ACC112 (cell line): ENCODE measurements at regions not wholly inside any gene's neighbourhood (a gene's known extent, or its start where the extent isn't known, plus 50 kb on each side); places are given as distances from the start of the nearest gene placed in this dataset.
"Not testable (repeated sequence)": the region's sequence is repeated elsewhere in the genome, so short reads cannot be mapped to it uniquely, and the experiment has no call there.

Experiments
- H2AFZ ChIP-seq: fragments of 200-600 bp; sonication (generic); one replicate; pipeline ENCODE4 v1.6.0; 2017; ENCODE audit warnings: antibody characterized with exemption, low read length; ENCODE audit not compliant: unreplicated experiment
- H3K27ac ChIP-seq: fragments of 200-600 bp; sonication (generic); 2 replicates; pipeline ENCODE4 v1.5.1; 2014; ENCODE audit warnings: low read depth, mild to moderate bottlenecking, antibody characterized with exemption, low read length, moderate library complexity
- H3K27me3 ChIP-seq: fragments of 200-600 bp; sonication (generic); 2 replicates; pipeline ENCODE4 v1.6.1; 2014; ENCODE audit warnings: mild to moderate bottlenecking, antibody characterized with exemption, low read length, moderate library complexity, mixed read lengths; ENCODE audit not compliant: insufficient read depth
- H3K36me3 ChIP-seq: fragments of 200-600 bp; sonication (generic); 2 replicates; pipeline ENCODE4 v1.6.1; 2016; ENCODE audit warnings: mild to moderate bottlenecking, antibody characterized with exemption, low read length, moderate library complexity, mixed read lengths; ENCODE audit not compliant: insufficient read depth
- H3K4me1 ChIP-seq: fragments of 200-600 bp; sonication (generic); one replicate; pipeline ENCODE4 v1.6.1; 2016; ENCODE audit warnings: low read length, mixed read lengths; ENCODE audit not compliant: insufficient read depth, unreplicated experiment, control insufficient read depth
- H3K4me3 ChIP-seq: fragments of 200-600 bp; sonication (generic); 2 replicates; pipeline ENCODE4 v1.5.1; 2014; ENCODE audit warnings: mild to moderate bottlenecking, low read depth, low read length
- H3K79me2 ChIP-seq: fragments of 200-600 bp; sonication (generic); one replicate; pipeline ENCODE4 v1.6.0; 2016; ENCODE audit warnings: low read length; ENCODE audit not compliant: control insufficient read depth, unreplicated experiment, insufficient read depth

DNA sequence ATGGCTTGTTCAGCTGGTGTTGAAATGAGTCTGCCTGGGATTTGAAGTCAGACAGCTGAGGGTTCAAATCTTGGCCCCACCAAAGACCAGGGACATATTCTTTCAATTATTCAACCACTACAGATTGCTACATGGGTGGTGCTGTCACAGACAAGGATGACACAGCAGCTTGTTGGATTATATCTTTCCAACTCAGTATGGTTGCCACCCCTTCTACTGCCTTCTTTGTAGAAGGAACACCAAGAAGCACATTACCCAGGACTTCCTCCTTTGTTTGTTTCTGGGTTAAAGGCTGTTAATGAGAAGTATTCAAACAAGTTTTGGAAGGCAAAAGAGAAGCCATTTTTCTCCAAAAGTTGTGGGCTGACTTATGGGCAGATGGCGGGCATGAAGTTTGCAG, 78.6 kb downstream of the COPRS start:
- Histone ChIP-seq H3K27me3 (no peaks in the 10 kb centered on the region), H2AFZ (no peak overlapping the region), H3K27ac (no peak overlapping the region), H3K4me3 (no peak overlapping the region), H3K79me2 (no peaks in the 10 kb centered on the region), H3K4me1 (no peaks in the 10 kb centered on the region), H3K36me3 (no peaks in the 10 kb centered on the region)

DNA sequence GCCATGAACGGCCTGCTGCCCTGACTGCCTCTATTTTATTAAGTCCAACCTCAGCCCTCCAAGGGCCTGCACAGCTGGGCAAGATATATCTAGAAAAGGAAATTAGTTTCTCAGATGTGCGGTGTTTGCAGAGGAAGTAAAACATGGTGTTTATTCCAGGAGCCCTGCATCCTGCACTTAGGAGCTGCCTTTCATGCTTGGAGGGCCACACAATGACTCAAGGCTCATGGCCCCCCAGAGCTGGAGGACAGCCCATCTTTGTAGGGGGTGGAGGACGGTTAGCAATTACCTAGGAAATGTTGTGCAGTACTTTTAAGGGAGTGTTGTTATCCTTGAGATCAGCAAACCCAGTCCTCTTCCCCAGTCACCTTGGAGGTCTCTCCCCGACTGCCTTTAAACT, 80.5 kb downstream of the COPRS start:
- Histone ChIP-seq H3K27ac (no peak overlapping the region), H3K79me2 (no peaks in the 10 kb centered on the region), H3K4me3 (no peak overlapping the region), H3K36me3 (no peaks in the 10 kb centered on the region), H3K4me1 (no peaks in the 10 kb centered on the region), H3K27me3 (no peaks in the 10 kb centered on the region), H2AFZ (no peak overlapping the region)

DNA sequence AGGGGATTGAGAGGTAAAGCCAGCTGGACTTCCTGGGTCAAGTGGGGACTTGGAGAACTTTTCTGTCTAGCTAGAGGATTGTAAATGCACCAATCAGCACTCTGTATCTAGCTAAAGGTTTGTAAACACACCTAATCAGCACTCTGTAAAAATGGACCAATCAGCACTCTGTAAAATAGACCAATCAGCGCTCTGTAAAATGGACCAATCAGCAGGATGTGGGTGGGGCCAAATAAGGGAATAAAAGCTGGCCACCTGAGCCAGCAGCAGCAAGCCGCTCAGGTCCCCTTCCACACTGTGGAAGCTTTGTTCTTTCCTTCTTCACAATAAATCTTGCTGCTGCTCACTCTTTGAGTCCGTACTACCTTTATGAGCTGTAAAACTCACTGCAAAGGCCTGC, 87.7 kb downstream of the COPRS start:
- not testable (repeated sequence) for H3K27ac ChIP-seq, H3K79me2 ChIP-seq, H3K27me3 ChIP-seq, H2AFZ ChIP-seq, H3K4me3 ChIP-seq, H3K36me3 ChIP-seq, H3K4me1 ChIP-seq

DNA sequence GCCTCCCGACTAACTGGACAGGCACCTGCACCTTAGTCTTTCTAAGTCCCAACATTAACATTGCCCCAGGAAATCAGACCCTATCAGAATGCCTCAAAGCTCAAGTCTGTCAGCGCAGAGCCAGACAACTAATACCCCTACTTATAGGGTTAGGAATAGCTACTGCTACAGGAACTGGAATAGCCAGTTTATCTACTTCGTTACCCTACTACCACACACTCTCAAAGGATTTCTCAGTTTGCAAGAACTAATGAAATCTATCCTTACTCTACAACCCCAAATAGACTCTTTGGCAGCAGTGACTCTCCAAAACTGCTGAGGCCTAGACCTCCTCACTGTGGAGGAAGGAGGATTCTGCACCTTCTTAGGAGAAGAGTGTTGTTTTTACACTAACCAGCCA, 88.5 kb downstream of the COPRS start:
- not testable (repeated sequence) for H3K4me1 ChIP-seq, H2AFZ ChIP-seq, H3K79me2 ChIP-seq, H3K4me3 ChIP-seq, H3K36me3 ChIP-seq, H3K27me3 ChIP-seq, H3K27ac ChIP-seq

DNA sequence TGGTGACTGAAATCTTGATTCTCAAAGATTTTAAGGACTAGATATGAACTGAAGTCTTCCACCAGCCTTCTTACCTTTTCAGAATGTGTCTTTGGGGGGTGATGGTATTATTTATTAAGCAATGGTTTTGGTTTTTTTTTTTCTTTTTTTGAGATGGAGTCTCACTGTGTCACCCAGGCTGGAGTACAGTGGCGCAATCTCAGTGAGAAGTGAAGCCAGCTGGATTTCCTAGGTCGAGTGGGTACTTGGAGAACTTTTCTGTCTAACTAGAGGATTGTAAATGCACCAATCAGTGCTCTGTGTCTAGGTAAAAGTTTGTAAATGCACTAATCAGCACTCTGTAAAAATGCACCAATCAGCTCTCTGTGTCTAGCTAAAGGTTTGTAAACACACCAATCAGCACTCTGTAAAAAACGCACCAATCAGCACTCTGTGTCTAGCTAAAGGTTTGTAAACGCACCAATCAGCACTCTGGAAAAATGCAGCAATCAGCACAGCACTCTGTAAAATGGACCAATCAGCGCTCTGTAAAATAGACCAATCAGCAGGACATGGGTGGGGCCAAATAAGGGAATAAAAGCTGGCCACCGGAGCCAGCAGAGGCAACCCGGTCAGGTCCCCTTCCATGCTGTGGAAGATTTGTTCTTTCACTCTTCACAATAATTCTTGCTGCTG, 97.1 kb downstream of the COPRS start:
- H3K4me1 ChIP-seq, H3K4me3 ChIP-seq, H3K36me3 ChIP-seq, H3K27ac ChIP-seq, H3K27me3 ChIP-seq, H3K79me2 ChIP-seq, H2AFZ ChIP-seq: not testable (repeated sequence)

DNA sequence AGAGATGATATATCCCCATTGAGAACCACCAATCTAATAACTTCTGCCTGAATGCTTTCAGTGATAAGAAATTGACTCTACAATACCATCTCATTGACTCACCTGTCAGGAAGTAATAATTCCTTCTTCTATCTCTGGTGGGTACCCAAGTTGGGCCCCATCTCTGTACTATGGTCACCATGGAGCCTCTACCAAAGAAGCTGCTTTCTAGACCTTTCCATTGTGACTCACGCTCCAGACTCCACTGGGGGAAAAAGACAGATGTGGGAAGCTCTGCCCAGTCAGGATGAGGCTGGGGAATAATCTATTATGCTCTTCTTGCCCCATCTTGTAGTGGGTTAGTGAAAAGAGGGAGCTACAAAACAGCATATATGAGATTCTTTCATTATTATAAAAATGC, 100.4 kb downstream of the COPRS start:
- no peaks in the 10 kb centered on the region for H3K36me3 ChIP-seq
- no peak overlapping the region for H3K4me3 ChIP-seq
- no peaks in the 10 kb centered on the region for H3K27me3 ChIP-seq
- H3K4me1 ChIP-seq, result peaks cover 17% of the 10 kb centered on the region
- no peaks in the 10 kb centered on the region for H3K79me2 ChIP-seq
- no peak overlapping the region for H2AFZ ChIP-seq
- H3K27ac ChIP-seq, result no peak overlapping the region

DNA sequence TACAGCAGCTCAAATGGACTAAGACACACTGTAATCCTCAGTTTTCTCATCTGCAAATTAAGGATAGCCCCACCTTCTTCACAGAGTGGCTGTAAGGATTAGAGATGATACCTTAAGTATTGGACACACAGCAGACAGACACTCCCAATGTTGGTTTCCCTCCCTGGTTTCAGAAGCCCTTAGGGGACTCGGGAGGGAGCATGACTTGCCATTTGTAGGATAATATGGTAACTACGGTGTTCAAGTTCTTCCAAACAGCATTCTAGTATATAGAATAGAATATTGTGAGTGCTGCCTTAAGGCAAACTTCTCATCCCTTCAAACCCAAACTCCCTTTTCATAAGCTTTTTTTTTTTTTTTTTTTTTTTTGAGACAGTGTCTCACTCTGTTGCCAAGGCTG, 101.9 kb downstream of the COPRS start:
- H3K79me2 ChIP-seq, result no peaks in the 10 kb centered on the region
- peaks cover 19% of the 10 kb centered on the region for H3K4me1 ChIP-seq
- no peaks in the 10 kb centered on the region for H3K36me3 ChIP-seq
- H3K4me3 ChIP-seq, result no peak overlapping the region
- no peak overlapping the region for H2AFZ ChIP-seq
- H3K27me3 ChIP-seq, result no peaks in the 10 kb centered on the region
- no peak overlapping the region for H3K27ac ChIP-seq

DNA sequence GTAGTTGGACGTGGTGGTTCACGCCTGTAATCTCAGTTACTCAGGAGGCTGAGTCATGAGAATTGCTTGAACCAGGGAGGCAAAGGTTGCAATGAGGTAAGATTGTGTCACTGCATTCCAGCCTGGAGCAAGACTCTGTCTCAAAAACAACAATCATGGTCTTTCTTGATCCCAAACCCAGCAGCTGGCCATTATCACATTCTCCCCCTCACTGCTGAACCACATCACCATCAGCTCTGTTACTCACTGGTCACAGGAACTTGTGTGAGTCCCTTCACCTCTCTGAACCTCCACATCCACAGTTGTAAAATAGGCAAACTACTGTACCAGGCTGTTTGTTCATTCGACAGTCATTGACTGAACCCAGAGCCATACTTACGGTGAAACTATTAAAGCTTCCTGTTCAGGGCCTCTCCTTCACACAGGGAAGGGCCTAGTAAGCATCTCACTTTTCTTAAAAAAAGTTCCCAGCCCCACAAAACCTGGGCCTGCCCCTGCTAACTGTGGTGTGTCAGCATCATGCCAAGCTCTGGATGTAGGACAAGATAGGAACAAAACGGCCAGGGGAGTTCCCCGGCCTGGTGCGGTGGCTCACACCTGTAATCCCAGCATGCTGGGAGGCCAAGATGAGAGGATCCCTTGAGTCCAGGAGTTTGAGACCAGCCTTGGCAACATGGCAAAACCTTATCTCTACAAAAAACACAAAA, 104.7 kb downstream of the COPRS start:
- H3K36me3 ChIP-seq, result no peaks in the 10 kb centered on the region
- H3K79me2 ChIP-seq, result no peaks in the 10 kb centered on the region
- no peaks in the 10 kb centered on the region for H3K27me3 ChIP-seq
- H3K27ac ChIP-seq, result peak overlapping the region; percentile 88
- peak overlapping the region; percentile 77 for H2AFZ ChIP-seq
- no peak overlapping the region for H3K4me3 ChIP-seq
- H3K4me1 ChIP-seq, result peaks cover 19% of the 10 kb centered on the region

DNA sequence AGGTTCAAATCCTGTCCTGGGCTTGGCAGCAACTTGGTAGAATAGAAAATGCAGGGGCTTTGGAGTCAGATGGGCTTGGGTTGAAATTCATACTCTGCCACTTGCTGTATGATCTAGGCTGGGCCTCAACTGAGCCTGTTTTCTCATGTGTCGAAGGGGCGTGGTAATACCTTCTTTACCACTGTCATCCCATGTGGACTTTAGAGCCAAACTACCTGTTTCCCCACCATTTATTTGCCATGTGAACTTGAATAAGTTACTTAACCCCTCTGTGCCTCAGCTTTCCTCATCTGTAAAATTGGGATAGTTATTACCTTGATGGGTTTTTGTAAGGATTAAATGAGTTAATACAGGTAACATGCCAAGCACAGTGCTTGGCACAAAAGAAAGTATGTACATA, 106.0 kb downstream of the COPRS start:
- Histone ChIP-seq H3K27ac (no peak overlapping the region), H3K27me3 (no peaks in the 10 kb centered on the region), H2AFZ (no peak overlapping the region), H3K4me3 (no peak overlapping the region), H3K36me3 (no peaks in the 10 kb centered on the region), H3K4me1 (peaks cover 19% of the 10 kb centered on the region), H3K79me2 (no peaks in the 10 kb centered on the region)

DNA sequence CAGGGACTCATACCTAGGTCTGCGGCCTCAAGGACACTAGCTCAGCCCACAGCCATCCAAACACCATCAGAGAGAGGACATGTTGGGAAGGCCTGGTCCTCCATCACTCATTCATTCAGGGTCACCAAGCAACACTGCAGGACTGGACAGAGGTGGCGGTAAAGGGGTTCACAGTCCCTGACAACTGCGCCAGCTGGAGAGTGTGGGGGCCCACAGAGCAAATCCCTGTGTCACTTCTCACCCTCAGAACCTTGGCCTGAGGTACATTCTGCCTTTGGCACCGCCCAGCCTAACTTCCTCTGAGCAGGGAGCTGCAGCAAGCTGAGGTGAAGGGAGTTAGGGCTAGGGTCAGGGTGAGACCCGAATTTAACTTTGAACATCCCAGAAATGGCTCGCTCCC, 106.5 kb downstream of the COPRS start:
- Histone ChIP-seq H3K79me2 (no peaks in the 10 kb centered on the region), H2AFZ (no peak overlapping the region), H3K27ac (no peak overlapping the region), H3K27me3 (no peaks in the 10 kb centered on the region), H3K4me3 (no peak overlapping the region), H3K36me3 (no peaks in the 10 kb centered on the region), H3K4me1 (peaks cover 19% of the 10 kb centered on the region)

DNA sequence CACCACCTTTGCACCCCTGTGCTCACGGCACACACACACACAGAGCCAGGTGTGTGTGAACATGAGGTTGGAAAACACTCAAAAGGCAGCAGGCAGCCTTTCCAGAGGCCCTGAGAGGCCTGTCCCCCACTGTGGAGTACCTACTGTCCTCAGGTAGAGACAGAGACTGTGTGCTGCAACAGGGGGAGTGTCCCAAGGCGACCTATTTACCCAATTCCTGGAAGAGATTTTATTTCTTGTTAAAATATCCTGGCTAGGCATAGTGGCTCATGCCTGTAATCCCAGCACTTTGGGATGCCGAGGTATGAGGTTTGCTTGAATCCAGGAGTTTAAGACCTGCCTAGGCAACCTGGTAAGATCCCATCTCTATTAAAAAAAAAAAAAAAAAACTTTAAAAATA, 108.5 kb downstream of the COPRS start:
- H2AFZ ChIP-seq, result no peak overlapping the region
- no peak overlapping the region for H3K27ac ChIP-seq
- H3K4me3 ChIP-seq, result no peak overlapping the region
- no peaks in the 10 kb centered on the region for H3K36me3 ChIP-seq
- H3K27me3 ChIP-seq, result no peaks in the 10 kb centered on the region
- peaks cover 19% of the 10 kb centered on the region for H3K4me1 ChIP-seq
- no peaks in the 10 kb centered on the region for H3K79me2 ChIP-seq
